ENCODE measurements at regions not wholly inside any gene's neighbourhood (a gene's known extent, or its start where the extent isn't known, plus 50 kb on each side); places are given as distances from the start of the nearest gene placed in this dataset.
"Not testable (repeated sequence)": the region's sequence is repeated elsewhere in the genome, so short reads cannot be mapped to it uniquely, and the experiment has no call there.

DNA sequence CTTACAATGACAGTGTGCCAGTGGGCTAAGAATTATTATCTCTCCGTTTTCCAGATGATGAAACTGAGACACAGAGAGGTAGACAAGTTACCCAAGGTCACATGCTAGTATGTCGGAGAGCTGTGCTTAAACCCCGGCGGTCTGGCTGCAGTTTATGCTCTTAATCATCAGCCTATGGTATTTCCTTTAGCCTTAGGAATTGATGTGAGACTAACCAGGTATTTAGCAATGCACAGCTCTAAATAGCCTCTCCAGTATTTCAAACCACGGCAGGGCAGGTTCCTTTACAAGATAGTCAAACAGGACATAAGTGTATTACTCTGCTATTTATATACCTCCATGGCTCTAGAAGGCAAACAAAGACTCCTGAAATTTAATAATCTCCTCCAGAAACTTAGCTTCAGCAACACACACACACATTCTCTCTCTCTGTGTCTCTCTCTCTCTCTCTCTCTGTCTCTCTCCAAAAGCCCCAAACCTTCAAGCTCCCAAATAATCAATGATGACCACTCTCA, 142.0 kb upstream of the ZNF217 start:
- no peak for DNase-seq (ENCODE audit: extremely low spot score in 2 of 2)
- Histone ChIP-seq H3K4me1 (peaks cover 38% of the 10 kb centered on the region), H3K27ac (no peak overlapping the region), H3K9me3 (no peaks in the 10 kb centered on the region), H3K36me3 (no peaks in the 10 kb centered on the region), H3K27me3 (no peaks in the 10 kb centered on the region), H3K4me3 (no peak overlapping the region)
- intact Hi-C loops (cut with DNase I), result no loop called here
- TF ChIP-seq POLR2AphosphoS5 (IDR thresholded peaks at IDR 0.05; ENCODE audit: insufficient read depth in 1 of 2, low read depth in 1 of 2) (no peak), CTCF (IDR thresholded peaks at IDR 0.05) (no peak), POLR2A (IDR thresholded peaks at IDR 0.05) (no peak)

DNA sequence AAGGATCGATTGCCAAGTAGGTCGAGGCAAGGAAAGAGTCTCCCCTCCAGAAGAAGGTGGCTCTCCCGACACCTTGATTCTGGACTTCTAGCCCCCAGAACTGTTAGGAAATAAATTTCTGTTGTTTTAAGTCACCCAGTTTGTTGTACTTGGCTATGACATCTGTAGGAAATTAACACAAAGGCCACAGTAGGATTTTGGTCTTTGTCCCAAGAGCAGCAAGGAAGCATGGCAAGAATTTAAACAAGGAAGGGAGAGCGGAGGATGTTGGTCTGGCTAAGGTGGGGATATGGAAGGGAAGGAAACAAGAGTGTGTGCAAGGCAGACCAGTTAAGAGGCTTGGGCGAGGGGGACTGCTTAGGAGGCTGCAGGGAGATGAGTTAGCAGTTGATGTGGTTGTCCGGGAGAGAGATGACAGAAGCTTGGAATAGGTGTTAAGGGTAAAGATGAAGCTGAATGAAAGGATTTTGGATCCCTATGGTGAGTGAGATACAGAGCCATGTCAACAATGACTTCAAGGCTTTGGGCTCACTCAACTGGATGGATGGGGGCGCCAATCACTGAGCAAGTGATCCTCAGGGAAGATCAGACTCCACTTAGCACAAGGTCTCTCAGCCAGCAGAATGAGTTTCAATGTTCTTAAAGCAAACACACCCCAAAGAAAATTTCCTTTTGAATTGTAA, 140.5 kb upstream of the ZNF217 start:
- no peaks in the 10 kb centered on the region for H3K36me3 ChIP-seq
- no peak overlapping the region for H3K4me3 ChIP-seq
- H3K27me3 ChIP-seq, result no peaks in the 10 kb centered on the region
- no peaks in the 10 kb centered on the region for H3K9me3 ChIP-seq
- intact Hi-C loops (cut with DNase I), result no loop called here
- no peak for DNase-seq (ENCODE audit: extremely low spot score in 2 of 2)
- H3K27ac ChIP-seq, result no peak overlapping the region
- TF ChIP-seq POLR2AphosphoS5 (IDR thresholded peaks at IDR 0.05; ENCODE audit: insufficient read depth in 1 of 2, low read depth in 1 of 2), result no peak
- no peak for TF ChIP-seq POLR2A (IDR thresholded peaks at IDR 0.05)
- TF ChIP-seq CTCF (IDR thresholded peaks at IDR 0.05), result no peak
- H3K4me1 ChIP-seq, result peaks cover 32% of the 10 kb centered on the region

DNA sequence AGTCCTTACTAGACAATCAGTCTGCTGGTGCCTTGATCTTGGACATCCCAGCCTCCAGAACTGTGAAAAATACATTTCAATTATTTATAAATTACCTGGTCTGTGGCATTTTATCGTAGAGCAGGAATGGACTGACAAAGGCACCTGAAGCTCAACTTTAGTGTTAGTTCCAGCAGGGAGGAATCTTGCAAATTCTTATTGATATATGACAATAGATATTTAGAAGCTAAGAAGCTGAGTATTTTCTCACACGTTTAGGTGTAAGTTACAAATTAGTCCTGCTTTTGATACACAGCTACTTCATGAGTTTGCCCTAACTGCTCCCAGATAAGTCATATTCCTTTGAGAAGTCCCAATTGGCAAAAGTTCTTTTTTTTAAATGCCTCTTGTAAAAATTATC, 138.0 kb upstream of the ZNF217 start:
- Histone ChIP-seq H3K4me1 (peaks cover 7% of the 10 kb centered on the region), H3K36me3 (no peaks in the 10 kb centered on the region), H3K4me3 (no peak overlapping the region), H3K27me3 (no peaks in the 10 kb centered on the region), H3K9me3 (no peaks in the 10 kb centered on the region), H3K27ac (no peak overlapping the region)
- no peak for TF ChIP-seq CTCF (IDR thresholded peaks at IDR 0.05)
- TF ChIP-seq POLR2AphosphoS5 (IDR thresholded peaks at IDR 0.05; ENCODE audit: insufficient read depth in 1 of 2, low read depth in 1 of 2), result no peak
- TF ChIP-seq POLR2A (IDR thresholded peaks at IDR 0.05), result no peak
- DNase-seq (ENCODE audit: extremely low spot score in 2 of 2), result no peak
- intact Hi-C loops (cut with DNase I), result no loop called here

DNA sequence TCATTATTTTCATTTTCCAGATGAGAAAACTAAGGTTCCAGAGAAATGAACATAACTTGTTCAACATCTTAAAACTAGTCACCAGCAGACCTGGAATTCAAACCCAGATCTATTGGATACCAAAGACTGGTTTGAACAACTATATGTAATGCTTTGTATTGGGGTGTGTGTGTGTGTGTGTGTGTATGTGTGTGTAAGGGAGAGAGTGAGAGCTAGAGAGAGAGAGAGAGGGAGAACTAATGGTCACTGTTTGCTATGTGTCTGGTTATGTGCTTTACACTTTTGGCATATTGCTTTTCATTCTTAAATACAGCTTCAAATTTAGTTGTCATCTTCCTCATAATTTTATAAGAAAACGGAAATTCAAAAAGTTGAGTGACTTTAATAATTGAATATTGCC, 134.7 kb upstream of the ZNF217 start:
- no peak overlapping the region for H3K27ac ChIP-seq
- intact Hi-C loops (cut with DNase I), result no loop called here
- no peak for TF ChIP-seq POLR2A (IDR thresholded peaks at IDR 0.05)
- no peak for TF ChIP-seq CTCF (IDR thresholded peaks at IDR 0.05)
- TF ChIP-seq POLR2AphosphoS5 (IDR thresholded peaks at IDR 0.05; ENCODE audit: insufficient read depth in 1 of 2, low read depth in 1 of 2), result no peak
- H3K4me3 ChIP-seq, result no peak overlapping the region
- no peaks in the 10 kb centered on the region for H3K4me1 ChIP-seq
- H3K9me3 ChIP-seq, result no peaks in the 10 kb centered on the region
- DNase-seq (ENCODE audit: extremely low spot score in 2 of 2), result no peak
- no peaks in the 10 kb centered on the region for H3K27me3 ChIP-seq
- H3K36me3 ChIP-seq, result no peaks in the 10 kb centered on the region

DNA sequence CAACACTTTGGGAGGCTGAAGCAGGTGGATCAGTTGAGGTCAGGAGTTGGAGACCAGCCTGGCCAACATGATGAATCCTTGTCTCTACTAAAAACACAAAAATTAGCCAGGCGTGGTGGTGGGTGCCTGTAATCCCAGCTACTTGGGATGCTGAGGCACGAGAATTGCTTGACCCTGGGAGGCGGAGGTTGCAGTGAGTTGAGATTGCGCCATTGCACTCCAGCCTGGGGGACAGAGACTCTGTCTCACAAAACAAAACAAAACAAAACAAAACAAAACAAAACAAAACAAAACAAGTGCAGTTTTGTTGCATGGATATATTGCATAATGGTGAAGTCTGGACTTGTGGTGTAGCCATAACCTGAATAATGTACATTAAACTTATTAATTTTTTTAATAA, 133.6 kb upstream of the ZNF217 start:
- H3K4me3 ChIP-seq; DNase-seq (ENCODE audit: extremely low spot score in 2 of 2); H3K9me3 ChIP-seq; intact Hi-C loops (cut with DNase I); H3K27ac ChIP-seq; H3K27me3 ChIP-seq; H3K4me1 ChIP-seq; H3K36me3 ChIP-seq: not testable (repeated sequence)

Measured in vagina (tissue), 2 donors.